Activated CD4-positive, alpha-beta memory T cell treated with anti-CD3 and anti-CD28 coated beads for 36 hours (primary cell): ENCODE measurements at regions not wholly inside any gene's neighbourhood (a gene's known extent, or its start where the extent isn't known, plus 50 kb on each side); places are given as distances from the start of the nearest gene placed in this dataset.

Source experiments
- CTCF ChIA-PET: fragments of 350-600 bp; sonication (Branson Sonifier 250); formaldehyde crosslinking; loops from one replicate; lab custom pipeline; 2021; ENCODE audit warnings: antibody characterized with exemption, inconsistent platforms; lab: Charles Lee
- POLR2A ChIA-PET: fragments of 350-600 bp; sonication (Branson Sonifier 250); formaldehyde crosslinking; loops from one replicate; lab custom pipeline; 2021; ENCODE audit warnings: antibody characterized with exemption; lab: Charles Lee
- DNase-seq: peaks from one replicate; pipeline ENCODE4 v3.0.0-alpha.2; 2020
- H3K27ac Mint-ChIP-seq: one replicate; pipeline ENCODE4 v1.8.0; 2021; ENCODE audit warnings: mixed read lengths
- H3K27me3 Mint-ChIP-seq: one replicate; pipeline ENCODE4 v1.8.0; 2021; ENCODE audit warnings: mixed read lengths
- H3K36me3 Mint-ChIP-seq: one replicate; pipeline ENCODE4 v1.8.0; 2021; ENCODE audit warnings: mixed read lengths
- H3K4me1 Mint-ChIP-seq: one replicate; pipeline ENCODE4 v1.8.0; 2021; ENCODE audit warnings: low read depth, mixed read lengths
- H3K4me3 Mint-ChIP-seq: one replicate; pipeline ENCODE4 v1.8.0; 2021; ENCODE audit warnings: mild to moderate bottlenecking, mixed read lengths
- H3K9me3 Mint-ChIP-seq: one replicate; pipeline ENCODE4 v1.8.0; 2021; ENCODE audit warnings: mixed read lengths
- intact Hi-C: fragments of 100-400 bp; cut with micrococcal nuclease; formaldehyde crosslinking; loops from one replicate; pipeline ENCODE4 v1.15.1; 2023

DNA sequence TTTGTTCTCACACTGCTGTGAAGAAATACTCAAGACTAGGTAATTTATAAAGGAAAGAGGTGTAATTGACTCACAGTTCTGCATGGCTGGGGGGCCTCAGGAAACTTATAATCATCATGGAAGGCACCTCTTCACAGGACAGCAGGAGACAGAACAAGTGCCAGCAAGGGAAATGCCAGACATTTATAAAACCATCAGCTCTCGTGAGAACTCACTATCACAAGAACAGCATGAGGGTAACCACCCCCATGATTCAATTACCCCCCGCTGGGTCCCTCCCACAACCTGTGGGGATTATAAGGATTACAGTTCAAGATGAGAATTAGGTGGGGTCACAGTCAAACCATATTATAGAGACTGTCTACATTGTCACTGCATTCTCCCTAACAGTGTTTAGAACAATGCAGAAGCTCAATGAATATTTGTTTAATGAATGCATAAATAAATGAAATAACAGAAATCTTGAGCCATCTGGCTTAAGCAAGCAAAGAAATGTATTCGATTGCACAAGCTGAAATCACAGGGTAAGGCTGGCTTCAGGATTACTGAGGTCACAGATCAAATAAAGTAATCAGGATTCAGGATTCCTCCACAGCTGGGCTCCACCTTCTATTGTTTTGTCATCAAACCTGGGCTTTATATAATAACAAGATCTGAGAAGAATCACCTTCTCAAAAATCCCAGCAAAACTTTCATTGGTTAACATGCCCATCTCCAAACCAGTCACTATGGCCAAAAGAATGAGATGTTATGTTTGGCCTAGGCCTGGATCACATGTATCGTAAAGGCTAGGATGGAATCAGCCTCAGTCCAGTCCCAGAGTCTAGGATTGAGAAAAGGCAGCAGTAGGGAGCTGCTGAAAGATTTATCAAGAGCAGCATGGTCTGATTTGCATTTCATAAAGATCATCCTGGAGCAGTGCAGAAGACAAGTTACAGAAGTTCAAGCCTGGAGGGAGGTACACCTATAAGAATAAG is 137.8 kb upstream of the UBASH3B start:
- Mint-ChIP-seq H3K27ac (no peak overlapping the region), H3K27me3 (peaks cover 3% of the 10 kb centered on the region), H3K4me3 (no peak overlapping the region), H3K36me3 (no peaks in the 10 kb centered on the region), H3K9me3 (no peaks in the 10 kb centered on the region), H3K4me1 (no peaks in the 10 kb centered on the region)
- ChIA-PET CTCF (no interaction called here), POLR2A (no interaction called here)
- no peak for DNase-seq
- intact Hi-C loops = no loop called here

- Mint-ChIP-seq H3K36me3 (no peaks in the 10 kb centered on the region), H3K27me3 (peaks cover 3% of the 10 kb centered on the region), H3K9me3 (no peaks in the 10 kb centered on the region), H3K4me3 (no peak overlapping the region), H3K4me1 (no peaks in the 10 kb centered on the region), H3K27ac (no peak overlapping the region)
- ChIA-PET CTCF (no interaction called here), POLR2A (no interaction called here)
- no peak for DNase-seq
- intact Hi-C loops = no loop called here
These were observed 138.8 kb upstream of the UBASH3B start for GRCh38 chr11:122516686-122517085.

- Mint-ChIP-seq H3K4me1 (no peaks in the 10 kb centered on the region), H3K27ac (no peak overlapping the region), H3K4me3 (no peak overlapping the region), H3K36me3 (no peaks in the 10 kb centered on the region), H3K27me3 (no peaks in the 10 kb centered on the region), H3K9me3 (no peaks in the 10 kb centered on the region)
- DNase-seq = no peak
- CTCF ChIA-PET = no interaction called here
- POLR2A ChIA-PET = no interaction called here
- intact Hi-C loops = no loop called here
These were observed 141.5 kb upstream of the UBASH3B start for GRCh38 chr11:122513997-122514396.

DNA sequence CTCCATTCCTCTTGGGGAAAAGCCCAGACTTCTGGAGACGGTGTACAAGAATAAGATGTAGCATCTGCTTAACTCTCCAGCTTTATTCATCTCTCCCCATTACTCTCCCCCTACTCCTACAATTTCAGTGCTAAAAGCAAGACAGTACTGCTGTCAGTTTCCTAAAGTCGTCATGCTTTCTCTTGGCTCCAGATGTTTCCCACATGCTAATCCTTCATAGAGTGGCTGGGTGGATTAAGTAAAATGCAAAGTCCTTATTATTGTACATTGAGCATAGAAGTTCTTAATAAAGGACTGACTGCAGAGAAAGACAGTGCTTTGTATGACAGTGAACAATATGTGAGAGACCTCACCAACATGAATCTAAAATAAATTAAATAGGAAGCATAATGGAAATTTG is 142.2 kb upstream of the UBASH3B start:
- no peak overlapping the region for H3K4me3 Mint-ChIP-seq
- H3K9me3 Mint-ChIP-seq = no peaks in the 10 kb centered on the region
- CTCF ChIA-PET = no interaction called here

GRCh38 chr11:122512688-122513087 is 142.8 kb upstream of the UBASH3B start:
- no peak overlapping the region for H3K4me3 Mint-ChIP-seq

More for the DNA sequence above, 142.2 kb upstream of the UBASH3B start:
- intact Hi-C loops = no loop called here
- Mint-ChIP-seq H3K4me1 (no peaks in the 10 kb centered on the region), H3K27me3 (no peaks in the 10 kb centered on the region), H3K36me3 (no peaks in the 10 kb centered on the region), H3K27ac (no peak overlapping the region)
- POLR2A ChIA-PET = no interaction called here
- DNase-seq = no peak

DNA sequence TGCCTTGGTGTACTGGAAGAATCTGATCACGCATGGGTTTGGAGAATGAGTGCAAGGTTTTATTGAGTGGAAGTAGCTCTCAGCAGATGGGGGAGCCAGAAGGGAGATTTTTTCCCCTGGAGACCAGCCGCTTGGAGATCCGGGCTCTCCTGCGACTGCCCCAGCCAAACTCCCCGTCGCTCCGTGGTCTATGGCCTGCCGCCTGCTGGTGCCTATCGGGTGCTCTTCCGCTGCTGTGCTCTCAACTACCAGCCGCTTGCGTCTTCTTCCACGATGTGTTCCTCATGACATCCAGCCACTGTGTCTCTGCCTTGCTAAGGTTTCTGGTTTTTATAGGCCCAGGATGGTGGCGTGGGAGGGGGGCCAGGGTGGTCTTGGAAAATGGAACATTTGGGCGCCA is 145.6 kb upstream of the UBASH3B start:
- no peaks in the 10 kb centered on the region for H3K4me1 Mint-ChIP-seq
- H3K27ac Mint-ChIP-seq = no peak overlapping the region
- H3K4me3 Mint-ChIP-seq = no peak overlapping the region
- no peaks in the 10 kb centered on the region for H3K36me3 Mint-ChIP-seq
- intact Hi-C loops = no loop called here
- DNase-seq = no peak
- peaks cover 14% of the 10 kb centered on the region for H3K27me3 Mint-ChIP-seq
- POLR2A ChIA-PET = no interaction called here
- H3K9me3 Mint-ChIP-seq = no peaks in the 10 kb centered on the region
- CTCF ChIA-PET = interaction anchor here (1.2 kb wide), 1 partner anchor 295 kb away, joined by 3 read pairs; no protein-coding TSS in a partner anchor

More at GRCh38 chr11:122512688-122513087, 142.8 kb upstream of the UBASH3B start:
- POLR2A ChIA-PET = no interaction called here
- intact Hi-C loops = no loop called here
- Mint-ChIP-seq H3K27ac (no peak overlapping the region), H3K36me3 (no peaks in the 10 kb centered on the region), H3K4me1 (no peaks in the 10 kb centered on the region), H3K27me3 (peaks cover under 1% of the 10 kb centered on the region), H3K9me3 (no peaks in the 10 kb centered on the region)
- no peak for DNase-seq
- CTCF ChIA-PET = no interaction called here

GRCh38 chr11:122509091-122509490 is 146.4 kb upstream of the UBASH3B start:
- POLR2A ChIA-PET = no interaction called here
- H3K27ac Mint-ChIP-seq = no peak overlapping the region
- DNase-seq = no peak
- H3K4me1 Mint-ChIP-seq = no peaks in the 10 kb centered on the region
- peaks cover 19% of the 10 kb centered on the region for H3K27me3 Mint-ChIP-seq
- no peak overlapping the region for H3K4me3 Mint-ChIP-seq
- no peaks in the 10 kb centered on the region for H3K9me3 Mint-ChIP-seq
- CTCF ChIA-PET = interaction anchor here (1.2 kb wide), 1 partner anchor 294 kb away, joined by 3 read pairs; no protein-coding TSS in a partner anchor
- intact Hi-C loops = no loop called here
- no peaks in the 10 kb centered on the region for H3K36me3 Mint-ChIP-seq

DNA sequence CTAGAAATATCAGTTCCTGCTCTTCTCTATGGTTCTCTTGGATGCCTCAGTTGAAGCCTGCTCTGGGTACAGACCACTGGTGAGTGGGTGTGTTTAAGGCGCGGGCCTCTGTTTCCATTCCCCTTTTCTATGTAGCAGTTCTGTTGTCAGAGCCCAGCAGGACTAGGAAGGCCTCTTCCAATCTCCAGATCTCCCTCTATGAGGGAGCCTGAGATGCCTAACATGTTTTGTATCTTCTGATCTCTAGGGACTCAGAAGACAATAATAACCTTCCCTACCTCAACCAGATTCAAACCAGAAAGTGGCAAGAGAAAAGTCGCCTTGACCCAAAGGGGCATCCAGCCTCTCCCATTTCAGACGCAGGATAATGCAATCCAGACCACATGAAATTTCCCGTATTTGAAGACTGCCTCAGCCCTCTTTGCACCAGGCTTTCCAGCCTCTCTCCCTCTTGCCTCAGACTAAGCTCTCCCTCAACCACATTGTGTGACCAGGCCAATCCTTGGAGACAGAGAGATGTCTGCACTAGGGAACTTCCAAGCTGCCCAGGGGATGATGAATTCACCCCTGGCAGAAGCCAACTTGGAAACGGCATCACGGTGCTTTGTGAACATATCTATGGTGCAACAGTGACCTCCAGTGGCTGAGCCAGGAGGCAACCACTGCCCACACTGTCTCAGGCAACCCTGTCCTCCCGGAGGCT is 150.1 kb upstream of the UBASH3B start:
- POLR2A ChIA-PET = no interaction called here

GRCh38 chr11:122494221-122494620 is 161.3 kb upstream of the UBASH3B start:
- H3K4me1 Mint-ChIP-seq = no peaks in the 10 kb centered on the region
- intact Hi-C loops = no loop called here
- H3K36me3 Mint-ChIP-seq = no peaks in the 10 kb centered on the region
- CTCF ChIA-PET = no interaction called here
- no peaks in the 10 kb centered on the region for H3K9me3 Mint-ChIP-seq
- H3K27ac Mint-ChIP-seq = no peak overlapping the region
- H3K4me3 Mint-ChIP-seq = no peak overlapping the region
- POLR2A ChIA-PET = no interaction called here
- no peak for DNase-seq
- peaks cover 6% of the 10 kb centered on the region for H3K27me3 Mint-ChIP-seq

More for the DNA sequence above, 150.1 kb upstream of the UBASH3B start:
- CTCF ChIA-PET = interaction anchor here (0.6 to 3.2 kb wide), 7 partner anchors 28 to 851 kb away, joined by 3 to 29 read pairs (median 4); no protein-coding TSS in a partner anchor
- no peak overlapping the region for H3K4me3 Mint-ChIP-seq
- DNase-seq = peak; percentile 68
- intact Hi-C loops = loop anchor here (1.0 kb wide), 2 partner anchors 290 to 849 kb away; no protein-coding TSS in a partner anchor
- no peaks in the 10 kb centered on the region for H3K36me3 Mint-ChIP-seq
- H3K9me3 Mint-ChIP-seq = no peaks in the 10 kb centered on the region
- H3K4me1 Mint-ChIP-seq = no peaks in the 10 kb centered on the region
- peaks cover 25% of the 10 kb centered on the region for H3K27me3 Mint-ChIP-seq
- H3K27ac Mint-ChIP-seq = no peak overlapping the region

DNA sequence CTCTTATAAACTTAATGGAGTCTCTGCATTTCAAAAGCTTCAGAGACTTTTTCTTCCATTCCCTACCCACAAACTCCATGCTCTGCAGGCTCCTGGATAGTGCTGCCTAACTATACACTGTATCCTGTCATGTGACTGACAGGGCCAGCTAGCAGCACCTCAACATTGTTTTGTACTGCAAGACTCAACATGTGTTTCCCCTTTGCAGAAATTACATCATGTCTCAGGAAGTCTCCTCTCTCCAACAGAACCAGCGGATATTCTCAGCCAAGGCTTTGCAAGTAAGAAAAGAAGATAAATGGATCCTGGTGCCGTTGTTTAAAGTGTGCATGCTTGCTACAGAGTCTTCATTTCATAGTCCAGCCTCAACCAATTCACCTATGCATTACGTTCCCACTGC is 164.0 kb upstream of the UBASH3B start:
- POLR2A ChIA-PET = no interaction called here
- DNase-seq = no peak
- CTCF ChIA-PET = no interaction called here
- peaks cover 3% of the 10 kb centered on the region for H3K27me3 Mint-ChIP-seq
- no peak overlapping the region for H3K4me3 Mint-ChIP-seq
- H3K27ac Mint-ChIP-seq = no peak overlapping the region
- intact Hi-C loops = no loop called here
- H3K4me1 Mint-ChIP-seq = no peaks in the 10 kb centered on the region
- H3K9me3 Mint-ChIP-seq = no peaks in the 10 kb centered on the region
- H3K36me3 Mint-ChIP-seq = no peaks in the 10 kb centered on the region

DNA sequence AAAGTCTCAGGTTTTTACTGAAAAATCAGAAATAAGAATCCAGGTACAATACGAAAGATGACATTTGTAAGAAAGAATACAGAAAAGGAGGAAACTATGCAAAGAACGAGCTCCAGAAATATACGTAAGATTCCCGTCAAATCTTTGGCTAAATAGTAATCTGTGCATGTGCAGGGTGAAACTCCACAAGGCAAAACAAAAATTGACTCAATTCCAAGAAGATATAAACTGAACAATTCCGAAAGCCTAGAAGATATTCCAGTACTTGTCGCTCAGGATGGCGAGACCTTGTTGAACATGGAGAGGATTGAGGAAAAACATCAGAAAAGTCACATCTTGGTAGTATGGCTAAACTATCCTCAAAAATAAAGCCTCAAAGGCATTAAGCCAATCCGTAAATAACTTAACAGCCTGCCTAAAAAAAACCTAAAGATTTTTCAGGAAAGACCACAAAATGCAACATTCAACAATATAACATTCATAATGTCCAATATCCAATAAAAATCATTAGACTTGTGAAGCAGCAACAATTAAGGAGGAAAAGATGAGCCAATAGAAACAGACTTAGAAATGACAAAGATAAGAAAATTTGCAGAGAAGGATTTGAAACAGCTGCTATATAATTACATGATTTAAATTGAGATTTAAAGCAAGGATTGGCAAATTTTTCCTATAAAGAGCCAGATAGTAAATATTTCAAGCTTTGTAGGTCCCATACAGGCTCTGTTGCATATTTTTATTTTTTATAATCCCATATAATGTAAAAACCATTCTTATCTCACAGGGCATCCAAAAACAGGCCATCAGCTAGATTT is 166.4 kb upstream of the UBASH3B start:
- Mint-ChIP-seq H3K27me3 (peaks cover 3% of the 10 kb centered on the region), H3K36me3 (no peaks in the 10 kb centered on the region), H3K27ac (no peak overlapping the region), H3K4me1 (no peaks in the 10 kb centered on the region), H3K4me3 (no peak overlapping the region), H3K9me3 (no peaks in the 10 kb centered on the region)
- POLR2A ChIA-PET = no interaction called here
- intact Hi-C loops = no loop called here
- DNase-seq = no peak
- CTCF ChIA-PET = no interaction called here

GRCh38 chr11:122487669-122488068 is 167.9 kb upstream of the UBASH3B start:
- intact Hi-C loops = no loop called here
- ChIA-PET CTCF (no interaction called here), POLR2A (no interaction called here)
- no peak overlapping the region for H3K4me3 Mint-ChIP-seq
- no peaks in the 10 kb centered on the region for H3K36me3 Mint-ChIP-seq
- peaks cover 13% of the 10 kb centered on the region for H3K9me3 Mint-ChIP-seq
- no peak for DNase-seq
- H3K27ac Mint-ChIP-seq = no peak overlapping the region
- no peaks in the 10 kb centered on the region for H3K27me3 Mint-ChIP-seq
- no peaks in the 10 kb centered on the region for H3K4me1 Mint-ChIP-seq
